Nephron (organoid): ENCODE measurements at regions not wholly inside any gene's neighbourhood (a gene's known extent, or its start where the extent isn't known, plus 50 kb on each side); places are given as distances from the start of the nearest gene placed in this dataset.
A peak's percentile ranks its signal among the peaks of the same experiment; 100 is the strongest.

Experiments used
- H3K27ac Mint-ChIP-seq, 3 experiments: 2 replicates each; pipeline ENCODE4 v1.8.0; 2020; ENCODE audit warnings: mixed read lengths in 3 of 3, mild to moderate bottlenecking in 2 of 3, moderate library complexity in 1 of 3
- H3K27me3 Mint-ChIP-seq: 2 replicates; pipeline ENCODE4 v1.8.0; 2021; ENCODE audit warnings: low read depth, mild to moderate bottlenecking, moderate library complexity, mixed read lengths
- H3K36me3 Mint-ChIP-seq: 2 replicates; pipeline ENCODE4 v1.8.0; 2020; ENCODE audit warnings: low read depth, mixed read lengths
- H3K4me1 Mint-ChIP-seq: 2 replicates; pipeline ENCODE4 v1.8.0; 2020; ENCODE audit warnings: mixed read lengths
- H3K4me3 Mint-ChIP-seq, 3 experiments: 2 replicates each; pipeline ENCODE4 v1.8.0; 2020; ENCODE audit warnings: mild to moderate bottlenecking in 3 of 3, mixed read lengths in 3 of 3, moderate library complexity in 2 of 3
- H3K9me3 Mint-ChIP-seq: 2 replicates; pipeline ENCODE4 v1.8.0; 2020; ENCODE audit warnings: mixed read lengths
- CTCF ChIP-seq, 3 experiments: fragments of 200-600 bp; sonication (generic); IDR thresholded peaks; one replicate each; pipeline ENCODE4 v1.5.0; 2021; ENCODE audit warnings: antibody characterized with exemption in 3 of 3; ENCODE audit not compliant: unreplicated experiment in 3 of 3

DNA sequence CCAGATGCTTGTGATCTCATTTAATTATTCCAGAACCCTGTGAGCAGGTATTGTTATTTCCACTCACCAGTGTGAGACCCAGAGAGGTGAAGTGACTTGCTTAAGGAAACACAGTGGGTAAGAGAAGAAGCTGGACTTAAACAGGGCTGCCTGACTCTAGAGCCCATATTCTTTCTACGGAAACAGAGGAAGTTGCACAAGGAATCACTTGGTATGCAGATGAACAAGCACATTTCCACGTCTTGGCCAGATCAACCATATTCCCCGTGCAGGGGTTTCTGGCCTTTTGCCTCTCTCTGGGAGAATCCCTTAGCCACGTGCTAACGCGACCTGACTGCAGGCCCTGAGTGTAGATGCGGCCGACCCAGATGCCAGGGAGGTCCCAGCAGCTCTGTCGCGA, 195.5 kb upstream of the ATP6AP2 start:
- H3K36me3 Mint-ChIP-seq, result no peaks in the 10 kb centered on the region
- H3K9me3 Mint-ChIP-seq, result peaks cover 10% of the 10 kb centered on the region
- H3K27ac Mint-ChIP-seq, result no peak overlapping the region
- H3K4me3 Mint-ChIP-seq, result no peak overlapping the region
- peaks cover 10% of the 10 kb centered on the region for H3K4me1 Mint-ChIP-seq
- no peak for TF ChIP-seq CTCF (IDR thresholded peaks at IDR 0.05; ENCODE audit: unreplicated experiment in 3 of 3)
- H3K27me3 Mint-ChIP-seq, result no peaks in the 10 kb centered on the region

- peaks cover under 1% of the 10 kb centered on the region for H3K36me3 Mint-ChIP-seq
- H3K4me1 Mint-ChIP-seq, result peaks cover 16% of the 10 kb centered on the region
- no peak for TF ChIP-seq CTCF (IDR thresholded peaks at IDR 0.05; ENCODE audit: unreplicated experiment in 3 of 3)
- no peak overlapping the region for H3K4me3 Mint-ChIP-seq
- no peaks in the 10 kb centered on the region for H3K27me3 Mint-ChIP-seq
- no peak overlapping the region for H3K27ac Mint-ChIP-seq
- H3K9me3 Mint-ChIP-seq, result peaks cover 10% of the 10 kb centered on the region
Measured at GRCh38 chrX:40383969-40384368, 196.8 kb upstream of the ATP6AP2 start.

DNA sequence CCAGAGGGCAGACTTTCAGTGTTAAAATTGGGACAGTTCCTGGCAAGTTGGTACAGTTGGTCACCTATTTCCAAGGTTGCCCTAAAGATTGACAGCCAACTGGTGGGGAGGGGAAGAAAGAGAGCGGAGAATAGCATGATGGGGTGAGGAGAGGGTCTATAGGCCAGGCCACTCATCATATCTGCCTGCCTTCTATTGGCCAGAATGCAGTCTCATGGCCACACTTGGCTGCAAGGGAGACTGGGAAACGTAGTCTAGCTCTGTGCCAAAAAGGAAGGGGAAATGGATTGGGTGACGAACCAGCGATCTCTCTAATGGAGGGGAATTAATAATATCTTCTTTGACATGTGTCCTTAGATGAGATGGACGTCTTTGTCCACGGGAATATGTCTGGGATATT, 197.4 kb upstream of the ATP6AP2 start:
- H3K36me3 Mint-ChIP-seq, result peaks cover 4% of the 10 kb centered on the region
- no peaks in the 10 kb centered on the region for H3K27me3 Mint-ChIP-seq
- H3K4me1 Mint-ChIP-seq, result peaks cover 16% of the 10 kb centered on the region
- H3K27ac Mint-ChIP-seq, result no peak overlapping the region
- TF ChIP-seq CTCF (IDR thresholded peaks at IDR 0.05; ENCODE audit: unreplicated experiment in 3 of 3), result no peak
- peaks cover 14% of the 10 kb centered on the region for H3K9me3 Mint-ChIP-seq
- H3K4me3 Mint-ChIP-seq, result no peak overlapping the region

- H3K36me3 Mint-ChIP-seq, result peaks cover 4% of the 10 kb centered on the region
- peaks cover 6% of the 10 kb centered on the region for H3K9me3 Mint-ChIP-seq
- H3K4me1 Mint-ChIP-seq, result peaks cover 16% of the 10 kb centered on the region
- no peaks in the 10 kb centered on the region for H3K27me3 Mint-ChIP-seq
- H3K4me3 Mint-ChIP-seq, result no peak overlapping the region
- no peak for TF ChIP-seq CTCF (IDR thresholded peaks at IDR 0.05; ENCODE audit: unreplicated experiment in 3 of 3)
- H3K27ac Mint-ChIP-seq, result peak overlapping the region; percentile 31 to 80 (median 75)
Measured at GRCh38 chrX:40380655-40381488, 199.9 kb upstream of the ATP6AP2 start.

DNA sequence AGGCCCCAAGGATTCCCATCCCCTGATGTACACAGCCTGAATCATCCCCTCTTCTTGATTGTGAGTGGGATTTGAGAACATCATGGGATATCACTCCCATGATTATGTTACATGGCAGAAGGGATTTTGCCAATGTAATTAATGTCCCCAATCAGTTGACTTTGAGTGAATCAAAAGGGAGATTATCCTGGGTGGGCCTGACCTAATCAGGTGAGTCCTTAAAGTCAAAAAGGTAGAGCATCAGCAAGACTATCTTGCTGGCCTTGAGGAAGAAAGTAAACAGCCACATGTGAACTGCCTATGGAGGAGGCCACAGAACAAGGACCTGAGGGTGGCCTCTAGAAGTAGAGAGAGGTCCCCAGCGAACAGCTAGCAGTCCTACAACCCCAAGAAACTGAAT, 203.1 kb upstream of the ATP6AP2 start:
- TF ChIP-seq CTCF (IDR thresholded peaks at IDR 0.05; ENCODE audit: unreplicated experiment in 3 of 3), result no peak
- Mint-ChIP-seq H3K36me3 (peaks cover 4% of the 10 kb centered on the region), H3K9me3 (peaks cover 15% of the 10 kb centered on the region), H3K4me3 (no peak overlapping the region), H3K4me1 (peaks cover 16% of the 10 kb centered on the region), H3K27me3 (no peaks in the 10 kb centered on the region), H3K27ac (no peak overlapping the region)

DNA sequence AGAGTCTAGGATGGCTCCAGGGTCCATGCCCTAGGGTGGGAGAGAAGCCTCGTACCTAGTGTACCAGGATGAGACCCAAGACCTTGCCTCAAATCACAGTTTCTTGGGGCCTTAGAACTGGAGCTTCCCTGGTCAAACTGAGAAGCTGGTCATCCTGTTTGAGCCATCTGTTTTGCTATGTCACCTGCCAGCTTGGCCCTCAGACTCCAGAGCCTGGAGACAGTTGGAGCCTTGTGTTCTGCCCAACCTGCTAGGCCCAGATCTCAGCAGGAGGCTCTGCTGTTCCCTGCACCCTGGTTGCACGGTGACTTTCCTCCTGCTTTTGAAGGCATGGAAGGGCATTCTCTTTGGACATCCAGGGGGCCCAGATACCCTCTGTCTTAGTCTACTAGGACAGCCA, 206.3 kb upstream of the ATP6AP2 start:
- Mint-ChIP-seq H3K36me3 (peaks cover 4% of the 10 kb centered on the region), H3K9me3 (peaks cover 15% of the 10 kb centered on the region), H3K4me3 (no peak overlapping the region), H3K27ac (no peak overlapping the region), H3K27me3 (peaks cover 4% of the 10 kb centered on the region), H3K4me1 (no peaks in the 10 kb centered on the region)
- TF ChIP-seq CTCF (IDR thresholded peaks at IDR 0.05; ENCODE audit: unreplicated experiment in 3 of 3), result no peak
